ENCODE measurements at regions not wholly inside any gene's neighbourhood (a gene's known extent, or its start where the extent isn't known, plus 50 kb on each side); places are given as distances from the start of the nearest gene placed in this dataset.

GRCh38 chr1:104309673-104310072 is 560.0 kb downstream of the AMY1C start:
- H3K27me3 ChIP-seq (ENCODE audit: insufficient read depth, poor library complexity, severe bottlenecking) = no peaks in the 10 kb centered on the region
- DNase-seq (ENCODE audit: low read depth in 1 of 2, low spot score in 1 of 2) = no peak
- H3K27ac ChIP-seq (replicated peaks) = no peak overlapping the region
- TF ChIP-seq CTCF (IDR thresholded peaks at IDR 0.05; ENCODE audit: insufficient read depth, low read length) (no peak), SPI1 (IDR thresholded peaks at IDR 0.05; ENCODE audit: borderline replicate concordance, low read depth) (no peak), REST (IDR thresholded peaks at IDR 0.05; ENCODE audit: insufficient replicate concordance, low read depth) (no peak), GABPA (IDR thresholded peaks at IDR 0.05; ENCODE audit: low read depth) (no peak), POLR2AphosphoS5 (IDR thresholded peaks at IDR 0.05; ENCODE audit: low read depth) (no peak)
- H3K4me3 ChIP-seq (replicated peaks; ENCODE audit: insufficient read depth, low read length) = no peak overlapping the region

- no peak for DNase-seq (ENCODE audit: low read depth in 1 of 2, low spot score in 1 of 2)
- H3K27ac ChIP-seq (replicated peaks) = no peak overlapping the region
- no peak overlapping the region for H3K4me3 ChIP-seq (replicated peaks; ENCODE audit: insufficient read depth, low read length)
- no peak for TF ChIP-seq REST (IDR thresholded peaks at IDR 0.05; ENCODE audit: insufficient replicate concordance, low read depth)
- no peak for TF ChIP-seq POLR2AphosphoS5 (IDR thresholded peaks at IDR 0.05; ENCODE audit: low read depth)
- TF ChIP-seq GABPA (IDR thresholded peaks at IDR 0.05; ENCODE audit: low read depth) = no peak
- no peak for TF ChIP-seq CTCF (IDR thresholded peaks at IDR 0.05; ENCODE audit: insufficient read depth, low read length)
- no peak for TF ChIP-seq SPI1 (IDR thresholded peaks at IDR 0.05; ENCODE audit: borderline replicate concordance, low read depth)
- H3K27me3 ChIP-seq (ENCODE audit: insufficient read depth, poor library complexity, severe bottlenecking) = no peaks in the 10 kb centered on the region
Observed at GRCh38 chr1:104315823-104316222, 566.1 kb downstream of the AMY1C start.

GRCh38 chr1:104322131-104322530 is 572.4 kb downstream of the AMY1C start:
- Histone ChIP-seq H3K27ac (replicated peaks) (no peak overlapping the region), H3K4me3 (replicated peaks; ENCODE audit: insufficient read depth, low read length) (no peak overlapping the region), H3K27me3 (ENCODE audit: insufficient read depth, poor library complexity, severe bottlenecking) (no peaks in the 10 kb centered on the region)
- no peak for TF ChIP-seq REST (IDR thresholded peaks at IDR 0.05; ENCODE audit: insufficient replicate concordance, low read depth)
- DNase-seq (ENCODE audit: low read depth in 1 of 2, low spot score in 1 of 2) = no peak

- Histone ChIP-seq H3K27ac (replicated peaks) (no peak overlapping the region), H3K4me3 (replicated peaks; ENCODE audit: insufficient read depth, low read length) (no peak overlapping the region), H3K27me3 (ENCODE audit: insufficient read depth, poor library complexity, severe bottlenecking) (no peaks in the 10 kb centered on the region)
- no peak for TF ChIP-seq SPI1 (IDR thresholded peaks at IDR 0.05; ENCODE audit: borderline replicate concordance, low read depth)
- no peak for TF ChIP-seq GABPA (IDR thresholded peaks at IDR 0.05; ENCODE audit: low read depth)
- TF ChIP-seq CTCF (IDR thresholded peaks at IDR 0.05; ENCODE audit: insufficient read depth, low read length) = no peak
- TF ChIP-seq POLR2AphosphoS5 (IDR thresholded peaks at IDR 0.05; ENCODE audit: low read depth) = no peak
- no peak for TF ChIP-seq REST (IDR thresholded peaks at IDR 0.05; ENCODE audit: insufficient replicate concordance, low read depth)
- DNase-seq (ENCODE audit: low read depth in 1 of 2, low spot score in 1 of 2) = no peak
Observed at GRCh38 chr1:104329278-104329677, 579.6 kb downstream of the AMY1C start.
